K562 (cell line): ENCODE measurements at regions not wholly inside any gene's neighbourhood (a gene's known extent, or its start where the extent isn't known, plus 50 kb on each side); places are given as distances from the start of the nearest gene placed in this dataset.

Experiments
- CBFA2T3 ChIP-seq: fragments of 450-650 bp; IDR thresholded peaks from 2 replicates; pipeline ENCODE4 v1.6.1; 2017
- FOXK1 ChIP-seq: sonication (generic); formaldehyde crosslinking; IDR thresholded peaks from 2 replicates; pipeline ENCODE4 v1.8.0; 2022; ENCODE audit warnings: missing genetic modification reagents, mild to moderate bottlenecking, borderline replicate concordance
- KLF1 ChIP-seq: fragments of 450-650 bp; IDR thresholded peaks from 2 replicates; pipeline ENCODE4 v1.6.1; 2016; ENCODE audit warnings: missing genetic modification characterization, missing compliant biosample characterization
- MECOM ChIP-seq: fragments of 250-450 bp; sonication (Bioruptor Pico); IDR thresholded peaks from 2 replicates; pipeline ENCODE4 v1.8.0; 2022; ENCODE audit warnings: inconsistent platforms
- NCOA2 ChIP-seq, 2 experiments: fragments of 450-650 bp; IDR thresholded peaks; 2 replicates each; pipeline ENCODE4 v1.6.1; 2018; ENCODE audit warnings: mild to moderate bottlenecking in 2 of 2, moderate library complexity in 1 of 2; ENCODE audit not compliant: partially characterized antibody in 2 of 2
- PTRF ChIP-seq: fragments of 450-650 bp; IDR thresholded peaks from 2 replicates; pipeline ENCODE4 v1.6.1; 2016; ENCODE audit warnings: mild to moderate bottlenecking, missing genetic modification characterization, missing compliant biosample characterization
- SREBF1 ChIP-seq: fragments of 150-350 bp; IDR thresholded peaks from 2 replicates; pipeline ENCODE4 v1.6.1; 2014; ENCODE audit warnings: antibody characterized with exemption, low read depth, low read length, borderline replicate concordance
- TCF7L2 ChIP-seq: fragments of 150-350 bp; IDR thresholded peaks from 2 replicates; pipeline ENCODE4 v1.6.1; 2016; ENCODE audit warnings: low read depth, mild to moderate bottlenecking, low read length, moderate library complexity
- TEAD4 ChIP-seq, 2 experiments: sonication (generic) in 1 of 2; formaldehyde crosslinking in 1 of 2; IDR thresholded peaks; 2 replicates each; pipeline versions ENCODE4 v1.6.1 to v1.8.0; 2012 to 2022; ENCODE audit warnings: borderline replicate concordance in 1 of 2, inconsistent platforms in 1 of 2, low read length in 1 of 2, mild to moderate bottlenecking in 1 of 2, missing genetic modification reagents in 1 of 2
- THAP12 ChIP-seq: fragments of 250-450 bp; sonication (Bioruptor Pico); IDR thresholded peaks from 2 replicates; pipeline ENCODE4 v1.9.0; 2021; ENCODE audit warnings: mild to moderate bottlenecking, inconsistent platforms
- TF ChIP-seq, protein P1 (sequence below), 3 experiments: IDR thresholded peaks in 2 of 3; conservative IDR thresholded peaks in 1 of 3; 2 replicates each; pipeline ENCODE4 v1.5.1; 2011 to 2012; ENCODE audit warnings: low read length in 3 of 3, mild to moderate bottlenecking in 3 of 3, control low read depth in 2 of 3, improper control_type of control experiment in 1 of 3, inconsistent platforms in 1 of 3, low read depth in 1 of 3, mixed read lengths in 1 of 3, moderate library complexity in 1 of 3; ENCODE audit not compliant: insufficient read depth in 2 of 3
- TF ChIP-seq, protein P2 (sequence below): fragments of 250-450 bp; sonication (Bioruptor Pico); IDR thresholded peaks from 2 replicates; pipeline ENCODE4 v1.8.0; 2022; ENCODE audit warnings: moderate library complexity, mild to moderate bottlenecking, inconsistent platforms

- TF ChIP-seq KLF1 (tag): no peak
- TF ChIP-seq CBFA2T3: no peak
- no peak for TF ChIP-seq PTRF (tag)
- no peak for TF ChIP-seq MECOM (CRISPR knock-in tag)
- TF ChIP-seq TCF7L2: no peak
- TF ChIP-seq THAP12 (CRISPR knock-in tag): no peak
- TF ChIP-seq, protein P1, sequence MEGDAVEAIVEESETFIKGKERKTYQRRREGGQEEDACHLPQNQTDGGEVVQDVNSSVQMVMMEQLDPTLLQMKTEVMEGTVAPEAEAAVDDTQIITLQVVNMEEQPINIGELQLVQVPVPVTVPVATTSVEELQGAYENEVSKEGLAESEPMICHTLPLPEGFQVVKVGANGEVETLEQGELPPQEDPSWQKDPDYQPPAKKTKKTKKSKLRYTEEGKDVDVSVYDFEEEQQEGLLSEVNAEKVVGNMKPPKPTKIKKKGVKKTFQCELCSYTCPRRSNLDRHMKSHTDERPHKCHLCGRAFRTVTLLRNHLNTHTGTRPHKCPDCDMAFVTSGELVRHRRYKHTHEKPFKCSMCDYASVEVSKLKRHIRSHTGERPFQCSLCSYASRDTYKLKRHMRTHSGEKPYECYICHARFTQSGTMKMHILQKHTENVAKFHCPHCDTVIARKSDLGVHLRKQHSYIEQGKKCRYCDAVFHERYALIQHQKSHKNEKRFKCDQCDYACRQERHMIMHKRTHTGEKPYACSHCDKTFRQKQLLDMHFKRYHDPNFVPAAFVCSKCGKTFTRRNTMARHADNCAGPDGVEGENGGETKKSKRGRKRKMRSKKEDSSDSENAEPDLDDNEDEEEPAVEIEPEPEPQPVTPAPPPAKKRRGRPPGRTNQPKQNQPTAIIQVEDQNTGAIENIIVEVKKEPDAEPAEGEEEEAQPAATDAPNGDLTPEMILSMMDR (IDR thresholded peaks at IDR 0.05 in 2 of 3, conservative IDR thresholded peaks at IDR 0.05 in 1 of 3; ENCODE audit: insufficient read depth in 2 of 3, low read depth in 1 of 3, low read length in 3 of 3): no peak
- no peak for TF ChIP-seq NCOA2 (IDR thresholded peaks at IDR 0.05; ENCODE audit: partially characterized antibody in 2 of 2)
- TF ChIP-seq FOXK1 (CRISPR knock-in tag): no peak
- TF ChIP-seq SREBF1: no peak
- TF ChIP-seq TEAD4 (IDR thresholded peaks at IDR 0.05; ENCODE audit: low read length): no peak
- TF ChIP-seq TEAD4 (CRISPR knock-in tag; IDR thresholded peaks at IDR 0.05; ENCODE audit: borderline replicate concordance): no peak
- TF ChIP-seq, protein P2, sequence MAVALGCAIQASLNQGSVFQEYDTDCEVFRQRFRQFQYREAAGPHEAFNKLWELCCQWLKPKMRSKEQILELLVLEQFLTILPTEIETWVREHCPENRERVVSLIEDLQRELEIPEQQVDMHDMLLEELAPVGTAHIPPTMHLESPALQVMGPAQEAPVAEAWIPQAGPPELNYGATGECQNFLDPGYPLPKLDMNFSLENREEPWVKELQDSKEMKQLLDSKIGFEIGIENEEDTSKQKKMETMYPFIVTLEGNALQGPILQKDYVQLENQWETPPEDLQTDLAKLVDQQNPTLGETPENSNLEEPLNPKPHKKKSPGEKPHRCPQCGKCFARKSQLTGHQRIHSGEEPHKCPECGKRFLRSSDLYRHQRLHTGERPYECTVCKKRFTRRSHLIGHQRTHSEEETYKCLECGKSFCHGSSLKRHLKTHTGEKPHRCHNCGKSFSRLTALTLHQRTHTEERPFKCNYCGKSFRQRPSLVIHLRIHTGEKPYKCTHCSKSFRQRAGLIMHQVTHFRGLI: no peak
Observed at GRCh38 chr13:103289681-103290080, 223.5 kb upstream of the SLC10A2 start.
